OCI-LY7 (cell line): ENCODE measurements at regions not wholly inside any gene's neighbourhood (a gene's known extent, or its start where the extent isn't known, plus 50 kb on each side); places are given as distances from the start of the nearest gene placed in this dataset.

Source experiments
- CTCF ChIP-seq: fragments of 200-600 bp; sonication (generic); conservative IDR thresholded peaks from 2 replicates; pipeline ENCODE4 v1.5.1; 2014; ENCODE audit warnings: mild to moderate bottlenecking, antibody characterized with exemption, low read length, moderate library complexity, mixed read lengths
- EZH2phosphoT487 ChIP-seq: fragments of 200-600 bp; sonication (generic); IDR thresholded peaks from 2 replicates; pipeline ENCODE4 v1.6.1; 2018; ENCODE audit warnings: low read depth, borderline replicate concordance, mild to moderate bottlenecking, mixed run types, antibody characterized with exemption, low read length, moderate library complexity, mixed read lengths

DNA sequence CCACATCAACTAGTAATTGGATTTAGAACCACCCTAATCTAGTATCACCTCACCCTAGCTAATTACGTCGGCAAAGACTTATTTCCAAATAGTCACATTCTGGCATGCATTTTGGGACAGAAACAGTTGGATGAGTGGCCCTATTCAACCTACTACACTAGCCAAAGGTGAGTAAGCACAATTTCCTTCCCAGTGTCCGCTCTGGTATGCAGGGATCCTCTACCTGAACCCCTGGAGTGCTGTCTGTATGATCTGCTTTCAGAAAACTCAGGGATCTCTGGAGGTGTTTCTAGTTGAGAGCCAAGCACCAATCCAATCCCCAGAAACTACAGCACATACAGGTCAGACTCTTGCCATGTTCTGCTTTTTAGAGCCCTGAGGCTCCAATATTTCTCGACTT lies 717.4 kb upstream of the MANEA start:
- no peak for TF ChIP-seq CTCF
- no peak for TF ChIP-seq EZH2phosphoT487
